Tibial artery (tissue), 4 donors: ENCODE measurements at regions not wholly inside any gene's neighbourhood (a gene's known extent, or its start where the extent isn't known, plus 50 kb on each side); places are given as distances from the start of the nearest gene placed in this dataset.

Source experiments
- DNase-seq, 2 donors: peaks; one replicate each; pipeline ENCODE4 v3.0.0-alpha.2; 2019
- H3K27ac ChIP-seq, 2 donors: fragments of 200-600 bp; sonication (generic) in 1 of 2; 1 replicate in 1 of 2; 2 replicates in 1 of 2; pipeline ENCODE4 v1.5.1; 2018 to 2019; ENCODE audit warnings: mild to moderate bottlenecking in 1 of 2
- H3K27me3 ChIP-seq, 2 donors: fragments of 200-600 bp; sonication (generic) in 1 of 2; one replicate each; pipeline versions ENCODE4 v1.5.1 to v1.6.0; 2016 to 2019
- H3K36me3 ChIP-seq, 3 donors: fragments of 200-600 bp; sonication (generic) in 2 of 3; one replicate each; pipeline ENCODE4 v1.5.1; 2016 to 2019; ENCODE audit warnings: mild to moderate bottlenecking in 2 of 3
- H3K4me1 ChIP-seq, 4 donors: fragments of 200-600 bp; sonication (generic) in 2 of 4; 1 replicate in 3 of 4; 2 replicates in 1 of 4; pipeline ENCODE4 v1.5.1; 2016 to 2019
- H3K4me3 ChIP-seq, 2 donors: fragments of 200-600 bp; sonication (generic) in 1 of 2; 1 replicate in 1 of 2; 2 replicates in 1 of 2; pipeline ENCODE4 v1.5.1; 2018 to 2019; ENCODE audit warnings: mild to moderate bottlenecking in 2 of 2
- H3K9me3 ChIP-seq, 3 donors: fragments of 200-600 bp; sonication (generic) in 1 of 3; one replicate each; pipeline ENCODE4 v1.5.1; 2016 to 2019
- intact Hi-C: fragments of 100-400 bp; cut with DNase I; formaldehyde crosslinking; loops from one replicate; pipeline ENCODE4 v1.15.0; 2023; ENCODE audit warnings: low total_unique reads
- TF ChIP-seq, protein P1 (sequence below), 2 experiments: fragments of 200-600 bp in 1 of 2; fragments of 450-650 bp in 1 of 2; IDR thresholded peaks; one replicate each; pipeline ENCODE4 v1.5.1; 2017 to 2019; ENCODE audit warnings: antibody characterized with exemption in 2 of 2, mild to moderate bottlenecking in 1 of 2, moderate library complexity in 1 of 2

DNA sequence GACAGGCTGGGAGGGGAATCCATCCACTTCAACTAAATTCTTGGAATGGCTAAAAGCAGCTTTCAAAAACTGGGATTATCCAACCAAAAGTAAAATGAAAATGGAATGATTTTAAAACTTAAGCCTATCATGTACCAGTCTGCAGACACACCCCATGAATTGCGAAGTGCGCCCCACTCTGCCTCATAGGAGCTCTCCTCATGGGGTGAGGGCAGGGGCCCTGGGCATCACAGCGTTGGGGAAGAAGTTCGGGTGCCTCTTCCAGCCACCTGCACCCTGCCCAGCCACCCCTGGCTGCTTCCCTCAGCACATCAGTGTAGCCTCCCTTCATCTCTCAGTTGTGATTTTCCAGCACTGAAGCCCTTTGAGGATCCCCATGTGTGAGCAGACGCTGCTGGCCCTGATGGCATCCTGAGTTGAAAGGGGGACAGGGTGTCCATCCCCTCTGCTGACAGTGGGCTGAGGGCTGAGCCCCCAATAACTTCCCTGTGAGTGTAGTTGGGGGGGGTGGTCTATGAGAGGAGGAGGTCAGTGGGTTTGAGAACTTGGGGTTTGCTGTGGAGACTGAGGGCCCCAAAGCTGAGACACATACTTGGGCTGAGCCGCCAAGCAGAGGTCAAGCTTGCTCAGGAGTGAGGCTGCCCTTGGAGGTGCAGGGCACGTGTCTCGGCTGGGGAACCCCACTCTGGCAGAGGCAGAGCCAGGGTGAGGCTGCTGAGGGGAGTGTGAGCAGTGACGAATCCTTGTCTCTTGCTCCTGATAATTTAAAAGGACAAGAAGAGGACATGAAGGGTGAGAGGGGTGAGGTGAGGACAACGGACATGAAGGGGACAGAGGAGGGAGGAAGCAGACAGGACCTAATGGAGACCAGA is 542.1 kb downstream of the TCERG1L start:
- H3K4me3 ChIP-seq, result no peak overlapping the region
- TF ChIP-seq, protein P1, sequence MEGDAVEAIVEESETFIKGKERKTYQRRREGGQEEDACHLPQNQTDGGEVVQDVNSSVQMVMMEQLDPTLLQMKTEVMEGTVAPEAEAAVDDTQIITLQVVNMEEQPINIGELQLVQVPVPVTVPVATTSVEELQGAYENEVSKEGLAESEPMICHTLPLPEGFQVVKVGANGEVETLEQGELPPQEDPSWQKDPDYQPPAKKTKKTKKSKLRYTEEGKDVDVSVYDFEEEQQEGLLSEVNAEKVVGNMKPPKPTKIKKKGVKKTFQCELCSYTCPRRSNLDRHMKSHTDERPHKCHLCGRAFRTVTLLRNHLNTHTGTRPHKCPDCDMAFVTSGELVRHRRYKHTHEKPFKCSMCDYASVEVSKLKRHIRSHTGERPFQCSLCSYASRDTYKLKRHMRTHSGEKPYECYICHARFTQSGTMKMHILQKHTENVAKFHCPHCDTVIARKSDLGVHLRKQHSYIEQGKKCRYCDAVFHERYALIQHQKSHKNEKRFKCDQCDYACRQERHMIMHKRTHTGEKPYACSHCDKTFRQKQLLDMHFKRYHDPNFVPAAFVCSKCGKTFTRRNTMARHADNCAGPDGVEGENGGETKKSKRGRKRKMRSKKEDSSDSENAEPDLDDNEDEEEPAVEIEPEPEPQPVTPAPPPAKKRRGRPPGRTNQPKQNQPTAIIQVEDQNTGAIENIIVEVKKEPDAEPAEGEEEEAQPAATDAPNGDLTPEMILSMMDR (IDR thresholded peaks at IDR 0.05), result no peak
- H3K9me3 ChIP-seq, result peaks cover 0 to 30% (median 9%) of the 10 kb centered on the region in 3 donors
- H3K27ac ChIP-seq, result no peak overlapping the region
- peaks cover 0 to 8% of the 10 kb centered on the region in 2 donors for H3K27me3 ChIP-seq
- no peaks in the 10 kb centered on the region for H3K36me3 ChIP-seq
- peak in 1 of 2 donors; percentile 47 for DNase-seq
- intact Hi-C loops, result no loop called here
- H3K4me1 ChIP-seq, result no peaks in the 10 kb centered on the region

DNA sequence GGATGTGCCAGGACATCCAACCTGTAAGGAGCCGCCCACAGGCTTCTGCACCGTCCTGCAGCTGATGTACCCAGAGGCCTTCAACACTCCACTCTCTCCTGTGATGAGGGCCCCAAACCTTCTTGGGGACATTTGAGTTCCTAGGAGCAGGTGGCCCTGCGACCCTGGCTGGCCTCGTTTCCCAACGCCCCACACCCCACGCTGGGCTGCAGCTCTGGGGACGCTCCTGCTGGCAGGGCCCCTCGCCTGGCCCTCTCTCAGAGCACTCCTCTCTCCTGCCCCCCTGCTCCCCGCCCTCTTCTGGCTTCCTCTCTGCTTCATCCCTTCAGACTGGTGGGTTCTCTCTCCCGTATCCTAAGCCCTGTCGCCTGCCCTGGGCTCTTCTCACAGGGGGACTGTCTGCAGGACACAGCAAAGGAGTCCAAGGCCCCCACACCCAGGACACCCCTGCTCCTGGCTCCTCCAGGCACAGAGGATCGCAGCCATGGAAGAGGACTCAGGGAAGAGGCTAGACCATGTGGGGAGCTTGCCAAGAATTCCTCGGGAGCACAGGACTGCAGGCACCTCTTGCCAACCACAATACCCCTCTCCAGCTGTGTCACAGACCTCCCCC is 541.4 kb downstream of the TCERG1L start:
- peaks cover 0 to 24% (median 9%) of the 10 kb centered on the region in 3 donors for H3K9me3 ChIP-seq
- TF ChIP-seq, protein P1 (IDR thresholded peaks at IDR 0.05), result no peak
- peaks cover 0 to 8% of the 10 kb centered on the region in 2 donors for H3K27me3 ChIP-seq
- DNase-seq, result peak in 1 of 2 donors; percentile 47
- H3K4me1 ChIP-seq, result no peaks in the 10 kb centered on the region
- no peaks in the 10 kb centered on the region for H3K36me3 ChIP-seq
- H3K27ac ChIP-seq, result no peak overlapping the region
- intact Hi-C loops, result no loop called here
- H3K4me3 ChIP-seq, result no peak overlapping the region

DNA sequence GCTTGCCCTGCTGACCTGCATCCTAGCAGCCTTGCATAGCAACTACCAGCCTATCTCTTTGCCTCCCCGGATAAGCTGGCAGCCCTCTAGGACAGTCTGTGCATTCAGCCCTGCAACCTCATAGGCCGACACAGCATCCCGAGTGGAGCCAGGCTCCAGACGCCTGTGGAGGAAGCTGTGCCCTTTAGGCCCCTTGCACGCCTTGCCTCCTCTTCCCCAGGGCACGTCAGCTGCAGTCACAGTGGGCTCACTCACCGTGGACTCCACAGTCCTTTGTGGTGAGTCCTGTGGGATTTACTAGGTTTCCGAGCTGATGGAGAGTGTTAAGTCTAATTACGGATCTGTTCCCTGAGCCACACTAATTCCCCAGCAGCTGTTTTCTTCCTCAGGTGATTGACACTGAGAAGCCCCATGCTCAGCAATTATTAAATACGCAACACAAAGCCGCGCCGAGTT is 540.0 kb downstream of the TCERG1L start:
- peak in 1 of 2 donors; percentile 38 for DNase-seq
- Histone ChIP-seq H3K36me3 (no peaks in the 10 kb centered on the region), H3K9me3 (peaks cover 0 to 24% (median 9%) of the 10 kb centered on the region in 3 donors), H3K4me3 (no peak overlapping the region), H3K27ac (no peak overlapping the region), H3K27me3 (peaks cover 0 to 8% of the 10 kb centered on the region in 2 donors), H3K4me1 (no peaks in the 10 kb centered on the region)
- TF ChIP-seq, protein P1 (IDR thresholded peaks at IDR 0.05), result no peak
- intact Hi-C loops, result no loop called here

DNA sequence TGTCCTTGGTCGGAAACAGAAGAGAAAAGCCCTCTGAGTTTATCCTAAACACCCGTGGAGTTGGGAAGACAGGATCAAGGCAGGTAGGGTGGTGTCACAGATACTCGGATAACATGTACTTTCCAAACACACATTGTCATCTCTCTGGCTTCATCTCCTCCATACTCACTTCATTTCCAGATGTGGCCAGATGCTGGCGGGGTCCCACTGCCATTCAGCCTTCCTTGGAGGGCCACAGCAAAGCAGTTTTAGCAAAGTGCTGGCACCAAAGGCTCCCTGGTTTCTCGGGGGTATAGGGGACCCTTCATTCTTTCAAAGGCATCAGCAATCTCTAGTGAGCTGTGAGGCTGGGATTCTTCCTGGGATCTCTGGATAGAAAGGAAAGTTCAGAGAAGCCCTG is 539.5 kb downstream of the TCERG1L start:
- Histone ChIP-seq H3K36me3 (no peaks in the 10 kb centered on the region), H3K4me1 (no peaks in the 10 kb centered on the region), H3K4me3 (no peak overlapping the region), H3K27ac (no peak overlapping the region), H3K9me3 (peaks cover 0 to 20% (median 6%) of the 10 kb centered on the region in 3 donors), H3K27me3 (peaks cover 0 to 8% of the 10 kb centered on the region in 2 donors)
- intact Hi-C loops, result no loop called here
- DNase-seq, result peak in 1 of 2 donors; percentile 23
- TF ChIP-seq, protein P1 (IDR thresholded peaks at IDR 0.05), result no peak

DNA sequence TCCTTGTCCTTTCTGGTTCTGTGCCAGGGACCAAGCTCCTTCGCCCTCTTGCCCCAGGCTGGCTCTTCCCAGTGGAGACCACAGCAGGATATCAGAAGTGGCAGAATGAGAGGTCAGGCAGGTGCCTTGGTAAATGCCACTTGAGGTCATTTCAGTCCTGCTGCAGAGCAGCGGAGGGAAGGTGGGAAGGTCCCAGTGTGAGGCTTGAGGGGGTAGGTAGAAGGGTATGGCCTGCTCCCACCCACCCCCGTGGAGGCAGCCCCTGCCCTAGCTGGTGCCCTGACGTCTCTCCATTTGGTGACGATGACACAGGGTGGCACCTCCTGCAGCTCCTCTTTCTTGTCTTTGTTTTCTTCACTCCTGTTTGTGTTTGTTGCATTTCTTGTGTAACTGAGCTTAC is 538.8 kb downstream of the TCERG1L start:
- intact Hi-C loops, result no loop called here
- H3K36me3 ChIP-seq, result no peaks in the 10 kb centered on the region
- H3K27me3 ChIP-seq, result peaks cover 0 to 8% of the 10 kb centered on the region in 2 donors
- peak in 1 of 2 donors; percentile 27 for DNase-seq
- no peak overlapping the region for H3K4me3 ChIP-seq
- H3K27ac ChIP-seq, result no peak overlapping the region
- peaks cover 0 to 14% (median under 1%) of the 10 kb centered on the region in 3 donors for H3K9me3 ChIP-seq
- H3K4me1 ChIP-seq, result no peaks in the 10 kb centered on the region
- TF ChIP-seq, protein P1 (IDR thresholded peaks at IDR 0.05), result no peak
